Right ventricle myocardium superior (tissue), 1 donor: ENCODE measurements at regions not wholly inside any gene's neighbourhood (a gene's known extent, or its start where the extent isn't known, plus 50 kb on each side); places are given as distances from the start of the nearest gene placed in this dataset.

ENCODE experiments used
- ATAC-seq: fragments of 200-7000 bp; cut with Tn5 transposase; one replicate; pipeline ENCODE4 v1.9.1; 2020; ENCODE audit warnings: mild to moderate bottlenecking; ENCODE audit not compliant: poor library complexity
- DNase-seq: peaks from one replicate; pipeline ENCODE4 v3.0.0-alpha.2; 2020
- intact Hi-C: fragments of 100-400 bp; cut with DNase I; formaldehyde crosslinking; loops from one replicate; pipeline ENCODE4 v1.11.2; 2022
- donor health status: DM: no; HTN: yes; CAD: no; lungs with severe emphysema.

DNA sequence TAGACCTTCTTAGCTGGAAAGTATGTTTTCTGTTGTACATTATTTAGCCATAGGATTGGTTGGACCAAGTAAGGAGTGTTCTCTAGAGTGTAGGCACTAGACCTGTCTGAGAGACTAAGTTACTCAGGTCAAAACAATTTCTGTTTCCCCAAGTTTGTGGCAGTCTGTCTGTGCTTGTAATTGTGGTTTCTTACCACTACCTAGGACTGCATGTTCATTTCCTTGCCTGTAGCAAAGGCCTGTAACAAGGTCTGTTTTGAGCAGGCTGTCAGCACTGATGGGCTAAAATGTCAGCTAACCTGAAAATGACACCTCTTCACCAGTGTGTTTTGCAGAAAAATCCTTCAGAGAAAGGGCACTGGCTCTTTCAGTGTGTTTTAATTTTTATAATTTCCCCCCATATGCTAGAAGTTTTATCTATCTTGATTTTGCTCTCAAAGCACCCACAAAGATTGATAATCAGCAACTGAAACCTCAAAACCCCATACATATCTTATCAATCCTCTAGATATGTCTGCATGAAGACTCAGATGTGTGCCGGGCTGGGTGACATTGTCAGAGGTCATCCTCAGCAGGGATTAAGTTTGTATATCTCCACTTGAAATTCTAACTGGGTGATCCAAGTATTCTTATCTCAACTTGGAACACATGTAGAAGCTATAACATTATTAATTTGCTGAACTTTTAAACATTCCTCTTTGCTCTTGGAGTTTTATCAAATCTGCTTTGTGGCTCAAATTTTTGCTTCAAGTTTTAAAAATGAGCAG lies 50.7 kb upstream of the ST6GALNAC3 start:
- intact Hi-C loops = no loop called here
- ATAC-seq = no peak
- no peak for DNase-seq
